HG03045 (cell line): ENCODE measurements at regions not wholly inside any gene's neighbourhood (a gene's known extent, or its start where the extent isn't known, plus 50 kb on each side); places are given as distances from the start of the nearest gene placed in this dataset.

Experiments used
- ATAC-seq: cut with Tn5 transposase; IDR thresholded peaks from one replicate; pipeline ENCODE4 v1.9.1; 2021; ENCODE audit warnings: mild to moderate bottlenecking, moderate library complexity; ENCODE audit not compliant: unreplicated experiment

- ATAC-seq = no peak
These were observed 1906.0 kb upstream of the PIK3C3 start for GRCh38 chr18:40048886-40049650.

- no peak for ATAC-seq
These were observed 1906.8 kb upstream of the PIK3C3 start for GRCh38 chr18:40048253-40048652.

- no peak for ATAC-seq
These were observed 1908.4 kb upstream of the PIK3C3 start for GRCh38 chr18:40046596-40046995.

GRCh38 chr18:40041951-40042350 is 1913.1 kb upstream of the PIK3C3 start:
- ATAC-seq = no peak

- ATAC-seq = no peak
These were observed 1914.5 kb upstream of the PIK3C3 start for GRCh38 chr18:40040574-40040973.

GRCh38 chr18:40037356-40037755 is 1917.7 kb upstream of the PIK3C3 start:
- ATAC-seq = no peak

- no peak for ATAC-seq
These were observed 1918.2 kb upstream of the PIK3C3 start for GRCh38 chr18:40036861-40037260.

- no peak for ATAC-seq
These were observed 1919.1 kb upstream of the PIK3C3 start for GRCh38 chr18:40035966-40036365.

- ATAC-seq = no peak
These were observed 1923.0 kb upstream of the PIK3C3 start for GRCh38 chr18:40032076-40032475.

- ATAC-seq = no peak
These were observed 1923.6 kb upstream of the PIK3C3 start for GRCh38 chr18:40031435-40031834.

- ATAC-seq = no peak
These were observed 1935.1 kb upstream of the PIK3C3 start for GRCh38 chr18:40019797-40020392.

GRCh38 chr18:40018266-40018665 is 1936.8 kb upstream of the PIK3C3 start:
- ATAC-seq = no peak

GRCh38 chr18:40017021-40017420 is 1938.0 kb upstream of the PIK3C3 start:
- no peak for ATAC-seq

GRCh38 chr18:40016405-40016804 is 1938.6 kb upstream of the PIK3C3 start:
- no peak for ATAC-seq

- no peak for ATAC-seq
These were observed 1941.9 kb upstream of the PIK3C3 start for GRCh38 chr18:40013001-40013609.

- ATAC-seq = no peak
These were observed 1943.8 kb upstream of the PIK3C3 start for GRCh38 chr18:40011201-40011600.

GRCh38 chr18:40006634-40007033 is 1948.4 kb upstream of the PIK3C3 start:
- ATAC-seq = no peak

GRCh38 chr18:40004246-40004645 is 1950.8 kb upstream of the PIK3C3 start:
- no peak for ATAC-seq

GRCh38 chr18:39998317-39998716 is 1956.7 kb upstream of the PIK3C3 start:
- no peak for ATAC-seq

- no peak for ATAC-seq
These were observed 1960.5 kb upstream of the PIK3C3 start for GRCh38 chr18:39994498-39994897.

- ATAC-seq = no peak
These were observed 1963.3 kb upstream of the PIK3C3 start for GRCh38 chr18:39991696-39992265.

- no peak for ATAC-seq
These were observed 1964.5 kb upstream of the PIK3C3 start for GRCh38 chr18:39990540-39990939.
